Upper lobe of right lung (tissue), 1 donor: ENCODE measurements at regions not wholly inside any gene's neighbourhood (a gene's known extent, or its start where the extent isn't known, plus 50 kb on each side); places are given as distances from the start of the nearest gene placed in this dataset.
"Not testable (repeated sequence)": the region's sequence is repeated elsewhere in the genome, so short reads cannot be mapped to it uniquely, and the experiment has no call there.

Source experiments
- ATAC-seq: fragments of 200-7000 bp; cut with Tn5 transposase; one replicate; pipeline ENCODE4 v1.9.1; 2020; ENCODE audit warnings: mild to moderate bottlenecking, moderate library complexity
- DNase-seq: peaks from one replicate; pipeline ENCODE4 v3.0.0-alpha.2; 2020
- H3K27ac ChIP-seq: fragments of 200-600 bp; one replicate; pipeline ENCODE4 v1.8.0; 2022
- H3K27me3 ChIP-seq: fragments of 200-600 bp; one replicate; pipeline ENCODE4 v1.8.0; 2022; ENCODE audit warnings: mild to moderate bottlenecking
- H3K36me3 ChIP-seq: fragments of 200-600 bp; one replicate; pipeline ENCODE4 v1.8.0; 2022
- H3K4me1 ChIP-seq: fragments of 200-600 bp; one replicate; pipeline ENCODE4 v1.8.0; 2022
- H3K4me3 ChIP-seq: fragments of 200-600 bp; one replicate; pipeline ENCODE4 v1.8.0; 2022; ENCODE audit warnings: mild to moderate bottlenecking
- H3K9me3 ChIP-seq: fragments of 200-600 bp; one replicate; pipeline ENCODE4 v1.8.0; 2022
- intact Hi-C: fragments of 100-400 bp; cut with DNase I; formaldehyde crosslinking; loops from one replicate; pipeline ENCODE4 v1.11.0; 2022
- donor health status: DM: no; HTN: yes; CAD: no; lungs with severe emphysema.

- H3K27ac ChIP-seq, intact Hi-C loops, ATAC-seq, H3K4me3 ChIP-seq, H3K4me1 ChIP-seq, H3K36me3 ChIP-seq, H3K27me3 ChIP-seq, H3K9me3 ChIP-seq, DNase-seq: not testable (repeated sequence)
These were observed 63.0 kb upstream of the SEC22B start for GRCh38 chr1:120239351-120239750.

GRCh38 chr1:120238867-120239266 is 62.5 kb upstream of the SEC22B start:
- H3K4me3 ChIP-seq, intact Hi-C loops, H3K4me1 ChIP-seq, DNase-seq, H3K27me3 ChIP-seq, H3K36me3 ChIP-seq, H3K9me3 ChIP-seq, H3K27ac ChIP-seq, ATAC-seq: not testable (repeated sequence)

- DNase-seq, H3K4me1 ChIP-seq, H3K9me3 ChIP-seq, H3K27ac ChIP-seq, H3K27me3 ChIP-seq, intact Hi-C loops, H3K4me3 ChIP-seq, H3K36me3 ChIP-seq: not testable (repeated sequence)
- ATAC-seq: peak; percentile 35
These were observed 57.3 kb upstream of the SEC22B start for GRCh38 chr1:120233661-120234018.

GRCh38 chr1:120232834-120233660 is 56.7 kb upstream of the SEC22B start:
- H3K27me3 ChIP-seq, H3K27ac ChIP-seq, H3K36me3 ChIP-seq, H3K9me3 ChIP-seq, intact Hi-C loops, H3K4me1 ChIP-seq: not testable (repeated sequence)
- H3K4me3 ChIP-seq: peak overlapping the region; percentile 46
- ATAC-seq: peak; percentile 99
- peak; percentile 44 for DNase-seq

GRCh38 chr1:120229835-120230234 is 53.5 kb upstream of the SEC22B start:
- DNase-seq, H3K9me3 ChIP-seq, H3K27me3 ChIP-seq, ATAC-seq, intact Hi-C loops, H3K4me3 ChIP-seq, H3K4me1 ChIP-seq, H3K27ac ChIP-seq, H3K36me3 ChIP-seq: not testable (repeated sequence)
